Left lung (tissue), 4 donors: ENCODE measurements at regions not wholly inside any gene's neighbourhood (a gene's known extent, or its start where the extent isn't known, plus 50 kb on each side); places are given as distances from the start of the nearest gene placed in this dataset.

Source experiments
- ATAC-seq: fragments of 200-7000 bp; cut with Tn5 transposase; one replicate; pipeline ENCODE4 v1.9.1; 2020; ENCODE audit warnings: moderate library complexity
- DNase-seq, 4 donors: peaks; one replicate each; pipeline ENCODE4 v3.0.0-alpha.2; 2013 to 2020
- H3K27ac ChIP-seq, 2 donors: fragments of 200-600 bp; sonication (generic) in 1 of 2; one replicate each; pipeline versions ENCODE4 v1.5.0 to v1.8.0; 2020 to 2021
- H3K27me3 ChIP-seq, 2 donors: fragments of 200-600 bp; sonication (generic) in 1 of 2; one replicate each; pipeline versions ENCODE4 v1.5.0 to v1.8.0; 2020 to 2021
- H3K36me3 ChIP-seq, 2 donors: fragments of 200-600 bp; sonication (generic) in 1 of 2; one replicate each; pipeline versions ENCODE4 v1.5.0 to v1.8.0; 2020 to 2021
- H3K4me1 ChIP-seq, 2 donors: fragments of 200-600 bp; one replicate each; pipeline ENCODE4 v1.8.0; 2021
- H3K4me3 ChIP-seq, 2 donors: fragments of 200-600 bp; sonication (generic) in 1 of 2; one replicate each; pipeline versions ENCODE4 v1.5.0 to v1.8.0; 2020 to 2021; ENCODE audit warnings: mild to moderate bottlenecking in 1 of 2
- H3K9me3 ChIP-seq, 2 donors: fragments of 200-600 bp; sonication (generic) in 1 of 2; one replicate each; pipeline versions ENCODE4 v1.5.0 to v1.8.0; 2020 to 2021
- intact Hi-C, 2 donors: fragments of 100-400 bp; cut with DNase I; formaldehyde crosslinking; loops; one replicate each; pipeline versions ENCODE4 v1.11.2 to v1.14.2; 2022
- TF ChIP-seq, protein P1 (sequence below), 2 donors: fragments of 200-600 bp; sonication (generic) in 1 of 2; IDR thresholded peaks; one replicate each; pipeline versions ENCODE4 v1.5.0 to v1.8.0; 2021; ENCODE audit warnings: antibody characterized with exemption in 2 of 2
- donor health status: DM: no; HTN: yes; CAD: no.
- donor health status: DM: no; HTN: no; CAD: no.

DNA sequence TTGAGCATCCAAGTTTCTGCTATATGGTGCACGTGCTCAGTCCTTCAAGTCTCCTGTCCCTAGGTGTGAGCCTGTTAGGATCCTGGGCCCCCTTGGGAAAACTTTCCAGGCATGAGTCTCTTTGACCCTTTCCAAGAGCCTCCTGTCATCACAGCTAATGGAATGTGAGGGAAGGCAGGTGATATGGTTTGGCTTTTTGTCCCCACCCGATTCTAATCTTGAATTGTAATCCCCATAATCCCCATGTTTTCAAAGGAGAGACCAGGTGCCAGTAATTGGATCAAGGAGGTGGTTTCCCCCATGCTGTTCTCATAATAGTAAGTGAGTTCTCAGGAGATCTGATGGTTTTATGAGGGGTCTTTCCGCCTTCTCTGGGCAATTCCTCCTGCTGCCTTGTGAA lies 265.5 kb downstream of the ATP23 start:
- TF ChIP-seq, protein P1, sequence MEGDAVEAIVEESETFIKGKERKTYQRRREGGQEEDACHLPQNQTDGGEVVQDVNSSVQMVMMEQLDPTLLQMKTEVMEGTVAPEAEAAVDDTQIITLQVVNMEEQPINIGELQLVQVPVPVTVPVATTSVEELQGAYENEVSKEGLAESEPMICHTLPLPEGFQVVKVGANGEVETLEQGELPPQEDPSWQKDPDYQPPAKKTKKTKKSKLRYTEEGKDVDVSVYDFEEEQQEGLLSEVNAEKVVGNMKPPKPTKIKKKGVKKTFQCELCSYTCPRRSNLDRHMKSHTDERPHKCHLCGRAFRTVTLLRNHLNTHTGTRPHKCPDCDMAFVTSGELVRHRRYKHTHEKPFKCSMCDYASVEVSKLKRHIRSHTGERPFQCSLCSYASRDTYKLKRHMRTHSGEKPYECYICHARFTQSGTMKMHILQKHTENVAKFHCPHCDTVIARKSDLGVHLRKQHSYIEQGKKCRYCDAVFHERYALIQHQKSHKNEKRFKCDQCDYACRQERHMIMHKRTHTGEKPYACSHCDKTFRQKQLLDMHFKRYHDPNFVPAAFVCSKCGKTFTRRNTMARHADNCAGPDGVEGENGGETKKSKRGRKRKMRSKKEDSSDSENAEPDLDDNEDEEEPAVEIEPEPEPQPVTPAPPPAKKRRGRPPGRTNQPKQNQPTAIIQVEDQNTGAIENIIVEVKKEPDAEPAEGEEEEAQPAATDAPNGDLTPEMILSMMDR (IDR thresholded peaks at IDR 0.05) = no peak
- no peak for DNase-seq

DNA sequence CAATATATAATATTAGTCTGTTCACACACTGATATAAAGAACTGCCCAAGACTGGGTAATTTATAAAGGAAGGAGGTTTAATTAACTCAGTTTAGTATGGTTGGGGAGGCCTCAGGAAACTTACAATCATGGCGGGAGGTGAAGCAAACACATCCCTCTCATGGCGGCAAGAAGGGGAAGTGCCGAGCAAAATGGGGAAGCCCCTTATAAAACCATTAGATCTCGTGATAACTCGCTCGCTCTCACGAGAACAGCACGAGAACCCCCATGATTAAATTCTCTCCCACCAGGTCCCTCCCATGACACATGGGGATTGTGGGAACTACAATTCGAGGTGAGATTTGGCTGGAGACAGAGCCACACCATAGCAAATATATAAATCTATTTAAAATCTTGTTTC lies 269.8 kb downstream of the ATP23 start:
- Histone ChIP-seq H3K27ac (no peak overlapping the region), H3K9me3 (no peaks in the 10 kb centered on the region), H3K4me3 (no peak overlapping the region), H3K27me3 (no peaks in the 10 kb centered on the region), H3K4me1 (no peaks in the 10 kb centered on the region), H3K36me3 (no peaks in the 10 kb centered on the region)
- TF ChIP-seq, protein P1 (IDR thresholded peaks at IDR 0.05) = no peak
- DNase-seq (no peak), ATAC-seq (no peak)
- intact Hi-C loops = no loop called here

More for the DNA sequence above, 265.5 kb downstream of the ATP23 start:
- Histone ChIP-seq H3K36me3 (no peaks in the 10 kb centered on the region), H3K27ac (no peak overlapping the region), H3K27me3 (no peaks in the 10 kb centered on the region), H3K9me3 (no peaks in the 10 kb centered on the region), H3K4me3 (no peak overlapping the region), H3K4me1 (no peaks in the 10 kb centered on the region)
- intact Hi-C loops = no loop called here
- no peak for ATAC-seq

- Histone ChIP-seq H3K4me1 (no peaks in the 10 kb centered on the region), H3K36me3 (no peaks in the 10 kb centered on the region), H3K9me3 (no peaks in the 10 kb centered on the region), H3K27me3 (no peaks in the 10 kb centered on the region), H3K4me3 (no peak overlapping the region), H3K27ac (no peak overlapping the region)
- TF ChIP-seq, protein P1 (IDR thresholded peaks at IDR 0.05) = no peak
- DNase-seq (no peak), ATAC-seq (no peak)
- intact Hi-C loops = no loop called here
Measured at GRCh38 chr12:58217130-58217529, 275.8 kb downstream of the ATP23 start.

DNA sequence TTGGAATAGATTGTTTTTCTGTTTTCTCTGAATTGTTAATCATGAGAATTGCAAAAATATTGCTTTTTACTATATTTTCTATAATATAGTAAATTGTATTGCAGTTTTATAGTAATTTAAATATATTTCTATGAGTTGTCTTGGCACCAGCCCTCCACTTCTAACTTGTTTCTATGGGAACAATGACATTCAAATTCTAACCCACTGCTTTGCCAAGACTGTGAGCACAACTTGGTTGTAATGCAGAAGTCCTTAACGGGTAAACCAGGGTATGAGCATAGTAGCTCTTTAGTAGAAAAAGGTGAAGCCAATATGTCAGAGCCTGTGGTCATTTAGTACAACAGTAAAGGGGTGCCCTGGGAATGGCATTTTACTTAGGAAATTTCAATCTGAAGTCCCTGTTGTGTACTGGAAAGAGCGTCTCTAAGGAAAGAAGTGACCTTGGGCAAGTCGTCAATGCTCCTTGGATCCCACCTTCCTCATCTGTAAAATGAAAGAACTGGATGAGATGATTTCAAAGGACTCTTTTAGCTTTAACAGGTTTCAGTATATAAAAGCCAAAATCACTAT lies 283.3 kb downstream of the ATP23 start:
- no peak overlapping the region for H3K4me3 ChIP-seq
- DNase-seq (peak in 1 of 4 donors; percentile 38), ATAC-seq (no peak)
- no peak overlapping the region for H3K27ac ChIP-seq
- H3K27me3 ChIP-seq = no peaks in the 10 kb centered on the region
- H3K4me1 ChIP-seq = no peaks in the 10 kb centered on the region
- no peaks in the 10 kb centered on the region for H3K9me3 ChIP-seq
- TF ChIP-seq, protein P1 (IDR thresholded peaks at IDR 0.05) = no peak
- intact Hi-C loops = no loop called here
- H3K36me3 ChIP-seq = no peaks in the 10 kb centered on the region

DNA sequence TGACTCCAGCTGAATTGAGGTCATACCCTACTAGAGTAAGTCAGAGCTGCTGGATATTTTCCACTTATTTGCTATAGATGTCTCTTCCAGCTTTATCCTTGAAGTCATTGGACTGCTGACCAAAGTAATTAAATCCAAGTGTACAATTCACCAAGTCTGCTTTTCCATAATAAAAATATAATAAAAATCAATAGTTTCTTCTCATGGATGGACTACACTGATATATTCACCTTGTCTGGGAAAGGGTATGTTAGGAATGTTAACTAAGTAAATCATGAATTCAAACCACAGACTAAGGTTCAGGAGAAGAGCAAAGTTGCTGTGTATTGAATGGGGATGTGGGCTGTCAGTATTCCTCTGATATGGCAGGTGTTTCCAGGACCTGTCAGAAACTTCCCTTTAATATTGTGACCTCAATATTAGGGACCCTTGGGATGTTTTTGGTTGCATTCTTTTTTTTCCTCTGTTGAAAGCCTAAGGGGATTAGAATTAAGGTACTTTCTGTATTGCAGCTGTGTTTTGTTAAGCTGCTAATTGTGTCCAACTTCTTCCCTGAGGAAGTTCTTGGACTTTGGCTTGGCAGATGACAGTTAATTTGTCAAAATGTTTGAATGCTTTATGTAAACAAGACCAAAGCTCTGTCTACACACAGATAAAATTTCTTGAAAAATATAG lies 284.0 kb downstream of the ATP23 start:
- Histone ChIP-seq H3K36me3 (no peaks in the 10 kb centered on the region), H3K4me1 (no peaks in the 10 kb centered on the region), H3K27ac (no peak overlapping the region), H3K4me3 (no peak overlapping the region), H3K27me3 (no peaks in the 10 kb centered on the region), H3K9me3 (no peaks in the 10 kb centered on the region)
- peak in 2 of 4 donors; percentile 28 to 33 for DNase-seq
- intact Hi-C loops = no loop called here
- TF ChIP-seq, protein P1 (IDR thresholded peaks at IDR 0.05) = no peak
- ATAC-seq = no peak
